Upper lobe of left lung (tissue), 4 donors: ENCODE measurements at regions not wholly inside any gene's neighbourhood (a gene's known extent, or its start where the extent isn't known, plus 50 kb on each side); places are given as distances from the start of the nearest gene placed in this dataset.

Source experiments
- CTCF ChIP-seq, 6 experiments: fragments of 450-650 bp in 4 of 6; fragments of 200-600 bp in 2 of 6; sonication (generic) in 2 of 6; IDR thresholded peaks; one replicate each; pipeline ENCODE4 v1.5.1; 2016 to 2019; ENCODE audit warnings: antibody characterized with exemption in 6 of 6
- EP300 ChIP-seq, 4 donors: sonication (generic); formaldehyde crosslinking; IDR thresholded peaks; one replicate each; pipeline ENCODE4 v1.5.1; 2017; ENCODE audit warnings: antibody characterized with exemption in 4 of 4, control low read depth in 2 of 4
- POLR2A ChIP-seq, 4 donors: fragments of 450-650 bp; IDR thresholded peaks; one replicate each; pipeline ENCODE4 v1.5.1; 2016 to 2017; ENCODE audit warnings: antibody characterized with exemption in 4 of 4, mild to moderate bottlenecking in 2 of 4
- POLR2AphosphoS5 ChIP-seq, 2 donors: sonication (generic); formaldehyde crosslinking; IDR thresholded peaks; one replicate each; pipeline ENCODE4 v1.5.1; 2017; ENCODE audit warnings: antibody characterized with exemption in 2 of 2

- TF ChIP-seq EP300 (IDR thresholded peaks at IDR 0.05) (no peak), CTCF (IDR thresholded peaks at IDR 0.05) (no peak), POLR2A (IDR thresholded peaks at IDR 0.05) (no peak), POLR2AphosphoS5 (IDR thresholded peaks at IDR 0.05) (no peak)
Measured at GRCh38 chr3:44028-44676, 152.4 kb upstream of the CHL1 start.
